GM23248 (cell line): ENCODE measurements at regions not wholly inside any gene's neighbourhood (a gene's known extent, or its start where the extent isn't known, plus 50 kb on each side); places are given as distances from the start of the nearest gene placed in this dataset.

Experiments used
- EZH2 ChIP-seq: fragments of 200-600 bp; sonication (generic); IDR thresholded peaks from 2 replicates; pipeline ENCODE4 v1.6.1; 2018; ENCODE audit warnings: antibody characterized with exemption, mild to moderate bottlenecking; ENCODE audit not compliant: insufficient read depth, poor library complexity, severe bottlenecking
- EZH2phosphoT487 ChIP-seq: fragments of 200-600 bp; sonication (generic); IDR thresholded peaks from 2 replicates; pipeline ENCODE4 v1.6.1; 2018; ENCODE audit warnings: antibody characterized with exemption, moderate library complexity, mild to moderate bottlenecking, low read depth; ENCODE audit not compliant: insufficient read depth

DNA sequence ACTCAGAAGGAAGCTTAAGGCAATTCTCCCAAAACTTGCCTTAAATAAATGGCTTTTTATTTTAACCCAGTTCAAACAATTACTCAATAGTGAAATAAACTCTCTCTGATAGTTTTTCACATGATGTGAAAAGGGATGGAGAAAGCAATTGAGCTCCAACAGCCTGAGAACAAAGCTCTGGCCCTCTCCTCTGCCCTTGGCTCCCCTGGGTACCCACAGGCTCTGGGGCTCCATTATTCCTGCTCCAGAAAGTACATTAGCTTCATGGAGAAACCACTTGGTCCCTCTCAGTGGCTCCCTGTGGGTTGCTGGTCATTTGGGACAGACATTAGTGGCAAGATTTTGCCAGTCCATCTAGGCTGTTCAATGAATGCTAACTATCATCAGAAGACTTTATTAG lies 242.8 kb downstream of the ATP23 start:
- no peak for TF ChIP-seq EZH2phosphoT487
- TF ChIP-seq EZH2: no peak
